SW 1271 (cell line): ENCODE measurements at regions not wholly inside any gene's neighbourhood (a gene's known extent, or its start where the extent isn't known, plus 50 kb on each side); places are given as distances from the start of the nearest gene placed in this dataset.
"Not testable (repeated sequence)": the region's sequence is repeated elsewhere in the genome, so short reads cannot be mapped to it uniquely, and the experiment has no call there.

Experiments
- DNase-seq, 2 experiments: peaks; one replicate each; lab custom pipeline; 2025; lab: John Stamatoyannopoulos, UW

GRCh38 chr13:50644081-50644871, 199.2 kb downstream of the DLEU7 start:
- DNase-seq, result no peak

GRCh38 chr13:50645092-50645491, 198.4 kb downstream of the DLEU7 start:
- DNase-seq, result no peak

- no peak for DNase-seq
Measured at GRCh38 chr13:50646070-50646469, 197.4 kb downstream of the DLEU7 start.

- DNase-seq, result no peak
Measured at GRCh38 chr13:50649211-50649610, 194.3 kb downstream of the DLEU7 start.

GRCh38 chr13:50650592-50651504, 192.6 kb downstream of the DLEU7 start:
- DNase-seq, result no peak

- no peak for DNase-seq
Measured at GRCh38 chr13:50651922-50652321, 191.6 kb downstream of the DLEU7 start.

- no peak for DNase-seq
Measured at GRCh38 chr13:50654331-50654730, 189.2 kb downstream of the DLEU7 start.

GRCh38 chr13:50661881-50662280, 181.6 kb downstream of the DLEU7 start:
- DNase-seq, result not testable (repeated sequence)

- DNase-seq, result no peak
Measured at GRCh38 chr13:50664951-50665350, 178.5 kb downstream of the DLEU7 start.

- no peak for DNase-seq
Measured at GRCh38 chr13:50668049-50668448, 175.4 kb downstream of the DLEU7 start.

- DNase-seq, result no peak
Measured at GRCh38 chr13:50668691-50669271, 174.7 kb downstream of the DLEU7 start.

- no peak for DNase-seq
Measured at GRCh38 chr13:50670272-50670671, 173.2 kb downstream of the DLEU7 start.

GRCh38 chr13:50670847-50671496, 172.5 kb downstream of the DLEU7 start:
- DNase-seq, result no peak

GRCh38 chr13:50671497-50671850, 172.0 kb downstream of the DLEU7 start:
- no peak for DNase-seq

GRCh38 chr13:50672025-50672424, 171.5 kb downstream of the DLEU7 start:
- no peak for DNase-seq

GRCh38 chr13:50675651-50676050, 167.8 kb downstream of the DLEU7 start:
- no peak for DNase-seq

GRCh38 chr13:50676602-50677001, 166.9 kb downstream of the DLEU7 start:
- DNase-seq, result no peak

GRCh38 chr13:50677258-50677657, 166.2 kb downstream of the DLEU7 start:
- no peak for DNase-seq

- no peak for DNase-seq
Measured at GRCh38 chr13:50677687-50678463, 165.6 kb downstream of the DLEU7 start.

GRCh38 chr13:50678464-50679162, 164.9 kb downstream of the DLEU7 start:
- no peak for DNase-seq

GRCh38 chr13:50679321-50679720, 164.2 kb downstream of the DLEU7 start:
- DNase-seq, result no peak
